GM18909 (cell line): ENCODE measurements at regions not wholly inside any gene's neighbourhood (a gene's known extent, or its start where the extent isn't known, plus 50 kb on each side); places are given as distances from the start of the nearest gene placed in this dataset.
"Not testable (repeated sequence)": the region's sequence is repeated elsewhere in the genome, so short reads cannot be mapped to it uniquely, and the experiment has no call there.

Experiments used
- ATAC-seq: cut with Tn5 transposase; IDR thresholded peaks from one replicate; pipeline ENCODE4 v1.9.1; 2021; ENCODE audit warnings: mild to moderate bottlenecking; ENCODE audit not compliant: unreplicated experiment, poor library complexity

- ATAC-seq: no peak
Observed at GRCh38 chr18:26654616-26655524, 106.5 kb upstream of the KCTD1 start.

DNA sequence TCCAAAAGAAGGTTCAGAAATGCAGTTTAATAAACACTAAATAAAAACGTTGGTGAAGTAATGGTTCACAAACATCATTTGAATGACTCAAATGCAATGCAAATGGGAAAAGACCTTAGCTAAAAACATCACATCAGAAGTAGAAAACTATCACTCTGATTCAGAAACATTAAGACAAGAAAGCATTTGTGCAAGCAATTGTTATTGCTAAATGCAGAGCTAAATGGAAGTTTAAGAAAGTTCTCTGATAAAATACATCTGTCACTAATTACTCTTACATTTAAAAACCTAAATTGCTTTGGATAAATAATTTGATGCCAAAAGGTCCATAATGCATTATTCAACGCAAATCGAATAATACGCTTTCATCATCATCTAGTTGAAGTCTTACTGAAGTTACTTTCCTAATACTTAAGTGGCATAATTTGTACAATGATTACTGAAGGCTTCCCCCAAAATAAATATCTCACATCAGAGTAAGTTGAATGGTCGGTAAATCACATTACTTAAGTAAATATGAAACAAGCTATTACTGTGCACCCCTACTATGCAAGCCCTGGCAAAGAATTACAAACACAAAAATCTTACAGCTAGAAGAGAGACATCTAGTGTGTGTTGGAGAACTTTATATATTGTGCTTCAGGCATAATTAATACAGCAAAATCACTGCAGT lies 105.7 kb upstream of the KCTD1 start:
- no peak for ATAC-seq

DNA sequence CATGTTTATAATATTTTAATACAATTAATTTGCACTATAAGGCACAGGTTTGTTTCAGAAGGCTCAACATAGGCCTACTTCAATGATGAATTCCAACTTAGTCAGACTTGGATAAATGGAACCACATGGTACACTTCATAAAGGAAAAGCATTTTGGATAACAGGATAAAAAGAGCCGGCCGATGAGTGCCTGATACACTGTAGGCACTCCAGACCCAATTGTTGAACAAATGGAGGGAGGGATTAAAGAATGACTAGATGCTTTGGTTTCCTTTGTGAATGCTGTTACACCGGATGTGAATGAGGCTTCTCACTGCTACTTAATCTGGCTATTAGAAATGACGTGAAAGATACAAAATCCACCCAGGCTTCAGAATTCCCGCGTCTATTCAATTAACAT lies 104.1 kb upstream of the KCTD1 start:
- no peak for ATAC-seq

GRCh38 chr18:26650310-26651268 lies 102.2 kb upstream of the KCTD1 start:
- ATAC-seq: no peak

DNA sequence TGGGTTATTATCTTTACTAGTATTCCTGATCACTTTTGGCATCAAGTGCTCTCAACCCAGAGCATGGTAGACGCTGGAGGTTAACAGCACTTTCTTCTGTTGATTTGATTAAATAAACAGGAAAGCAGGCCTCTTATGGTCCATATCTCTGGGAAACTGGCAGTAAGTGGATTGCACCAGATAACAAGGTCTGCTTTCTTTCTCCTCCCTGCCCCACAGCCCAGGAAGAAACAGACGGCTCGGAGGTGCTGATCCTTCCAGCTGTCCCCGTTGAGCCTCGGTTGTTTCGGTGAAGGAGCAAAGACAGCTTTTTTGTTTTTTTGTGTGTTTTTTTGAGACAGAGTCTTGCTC lies 100.8 kb upstream of the KCTD1 start:
- ATAC-seq: no peak

GRCh38 chr18:26648509-26649192 lies 100.3 kb upstream of the KCTD1 start:
- ATAC-seq: no peak

DNA sequence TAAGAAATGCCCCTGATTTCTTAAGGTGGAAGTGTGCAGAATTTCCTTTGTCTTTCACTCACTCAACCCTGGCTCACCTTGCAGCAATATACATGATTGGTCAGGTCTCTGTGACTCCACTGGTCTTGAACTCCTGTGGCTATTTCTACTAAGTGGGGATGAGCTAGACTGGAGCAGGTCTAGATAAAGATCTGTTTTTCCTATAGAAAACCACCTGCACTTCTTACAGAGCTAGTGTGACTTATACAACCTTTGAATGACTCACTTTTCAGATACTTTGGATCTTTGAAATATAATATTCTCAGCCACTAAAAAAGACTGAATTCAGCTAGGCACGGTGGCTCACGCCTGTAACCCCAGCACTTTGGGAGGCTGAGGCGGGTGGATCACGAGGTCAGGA lies 98.5 kb upstream of the KCTD1 start:
- no peak for ATAC-seq

- ATAC-seq: no peak
Observed at GRCh38 chr18:26642440-26643348, 94.3 kb upstream of the KCTD1 start.

DNA sequence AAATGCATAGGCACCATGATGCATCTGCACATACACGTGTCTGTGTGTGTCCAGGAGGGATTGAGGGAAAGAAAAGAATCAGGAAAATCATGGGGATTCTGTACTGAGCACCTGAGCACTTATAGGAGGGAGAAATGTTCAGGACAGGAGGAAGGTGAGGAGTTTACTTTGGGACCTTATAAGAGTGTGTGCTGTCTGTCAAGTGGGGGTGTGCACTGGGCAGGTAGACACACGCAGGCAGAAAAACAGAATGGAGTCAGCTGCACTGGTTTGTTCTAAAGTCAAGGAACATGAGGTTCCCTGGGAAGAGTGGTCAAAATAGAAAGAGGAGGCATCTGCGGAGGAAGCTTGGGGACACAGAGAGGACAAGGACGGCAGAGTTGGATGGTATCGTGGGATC lies 92.2 kb upstream of the KCTD1 start:
- no peak for ATAC-seq

DNA sequence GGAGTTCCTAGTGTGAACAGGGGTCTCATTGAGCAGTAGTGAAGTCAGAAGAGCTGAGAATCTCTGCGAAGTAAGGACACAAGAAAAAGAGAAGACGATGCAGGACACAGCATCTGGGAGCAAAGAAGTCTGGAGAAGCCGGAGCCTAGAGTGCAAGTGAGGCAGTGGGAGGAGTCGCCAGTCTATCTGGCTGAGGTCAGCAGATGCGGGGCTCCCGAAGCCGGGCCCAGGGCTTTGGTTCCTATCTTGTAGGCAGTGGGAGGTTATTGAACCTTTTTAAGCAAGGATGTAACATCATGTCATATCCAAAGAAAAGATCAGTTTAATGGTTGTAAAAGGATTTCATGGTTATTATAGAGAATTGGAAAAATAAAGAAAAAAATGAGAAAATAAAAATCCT lies 90.8 kb upstream of the KCTD1 start:
- ATAC-seq: no peak

DNA sequence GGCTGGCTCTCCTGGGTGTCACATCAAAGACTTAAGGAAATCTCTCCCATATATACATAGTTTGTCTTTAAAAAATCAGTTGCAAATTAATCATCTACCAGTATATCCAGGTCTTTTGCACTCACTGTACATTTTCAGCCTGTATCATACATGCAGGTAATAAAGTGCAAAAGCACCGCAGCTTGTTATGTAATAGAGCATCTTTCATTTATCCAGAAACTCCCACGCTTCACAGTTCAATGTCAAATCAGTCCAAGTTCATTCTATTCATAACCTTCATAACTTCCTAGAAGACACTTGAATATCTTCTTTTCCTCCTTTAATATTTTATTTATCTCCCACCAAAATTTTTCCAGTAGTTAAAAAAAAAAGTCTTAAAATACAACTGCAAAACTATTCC lies 89.6 kb upstream of the KCTD1 start:
- no peak for ATAC-seq

DNA sequence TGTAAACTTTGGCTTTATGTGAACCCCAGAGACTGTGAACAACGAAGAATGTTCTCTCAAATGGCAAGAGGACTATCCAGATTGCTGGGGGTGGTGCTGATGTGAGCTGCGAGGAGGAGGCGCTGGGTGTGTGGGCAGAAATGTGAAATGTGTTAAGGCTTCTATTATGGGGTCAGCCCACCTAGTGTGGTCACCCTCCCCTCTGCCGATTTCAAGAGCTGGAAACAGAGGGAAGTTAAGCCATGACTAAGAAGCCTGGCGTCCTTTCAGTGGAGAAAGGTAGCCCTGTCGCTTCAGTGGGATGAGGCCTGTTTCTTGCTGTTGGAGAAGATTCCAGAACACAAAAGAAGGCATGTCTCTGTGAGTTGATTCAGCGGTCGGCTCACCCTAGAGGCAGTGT lies 89.0 kb upstream of the KCTD1 start:
- ATAC-seq: no peak

DNA sequence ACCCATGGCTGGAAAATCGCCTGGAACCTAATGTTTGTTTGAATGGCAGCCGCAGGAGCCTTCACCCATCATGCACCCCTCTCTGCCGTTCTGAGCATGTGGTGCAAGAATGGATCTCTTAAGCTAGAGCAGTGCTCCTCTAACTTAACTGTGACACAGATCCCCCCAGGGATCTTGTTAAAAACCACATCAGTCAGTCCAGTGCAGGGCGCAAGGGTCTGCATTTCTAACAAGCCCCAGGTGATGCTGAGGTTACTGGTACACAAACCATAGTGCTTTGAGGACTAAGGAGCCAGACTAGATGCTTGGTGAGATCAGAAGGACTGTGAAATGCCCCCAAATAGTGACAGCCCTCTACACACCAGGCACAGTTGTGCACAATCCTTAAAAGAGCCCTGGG lies 87.1 kb upstream of the KCTD1 start:
- no peak for ATAC-seq

DNA sequence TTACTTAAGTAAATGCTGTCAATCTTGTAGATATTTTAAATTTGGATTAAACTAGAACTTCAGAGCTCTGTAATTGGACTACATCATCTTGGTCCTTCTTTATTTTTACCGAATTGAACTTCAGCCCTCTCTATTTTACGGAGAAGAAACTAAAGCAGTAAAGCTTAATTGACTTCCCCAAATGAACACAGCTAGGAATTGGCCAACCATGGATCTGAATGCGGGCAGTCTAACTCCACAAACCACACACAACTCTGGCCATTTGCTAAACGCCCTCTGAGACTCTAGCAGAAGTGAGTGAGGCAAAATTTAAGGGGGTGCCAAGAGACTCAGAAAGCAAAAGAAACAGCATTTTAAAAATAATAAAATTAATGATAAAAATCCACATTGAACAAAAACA lies 86.3 kb upstream of the KCTD1 start:
- ATAC-seq: no peak

GRCh38 chr18:26631135-26631534 lies 82.8 kb upstream of the KCTD1 start:
- no peak for ATAC-seq

GRCh38 chr18:26630596-26630995 lies 82.2 kb upstream of the KCTD1 start:
- no peak for ATAC-seq

GRCh38 chr18:26628017-26628416 lies 79.7 kb upstream of the KCTD1 start:
- ATAC-seq: no peak

DNA sequence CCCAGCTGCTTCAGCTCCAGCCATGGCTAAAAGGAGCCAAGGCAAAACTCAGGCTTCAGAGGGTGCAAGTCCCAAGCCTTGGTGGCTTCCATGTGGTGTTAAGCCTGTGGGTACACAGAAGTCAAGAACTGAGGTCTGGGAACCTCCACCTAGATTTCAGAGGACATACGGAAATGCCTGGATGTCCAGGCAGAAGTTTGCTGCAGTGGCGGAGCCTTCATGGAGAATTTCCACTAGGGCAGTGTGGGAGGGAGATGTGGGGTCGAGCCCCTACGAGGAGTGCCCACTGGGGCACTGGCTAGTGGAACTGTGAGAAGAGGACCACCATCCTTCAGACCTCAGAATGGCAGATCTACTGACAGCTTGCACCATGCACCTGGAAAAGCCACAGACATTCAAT lies 76.1 kb upstream of the KCTD1 start:
- no peak for ATAC-seq

- not testable (repeated sequence) for ATAC-seq
Observed at GRCh38 chr18:26623314-26623713, 75.0 kb upstream of the KCTD1 start.
